OCI-LY7 (cell line): ENCODE measurements at regions not wholly inside any gene's neighbourhood (a gene's known extent, or its start where the extent isn't known, plus 50 kb on each side); places are given as distances from the start of the nearest gene placed in this dataset.

Experiments
- BruUV-seq: library from RNA; stranded (reverse); fragments of 400-500 nt; replicated peaks from 2 replicates; lab custom pipeline; 2021; lab: Mats Ljungman, UMichigan
- CTCF ChIA-PET: fragments of 300-600 bp; sonication (Branson Sonifier 250); formaldehyde crosslinking; loops from one replicate; lab custom pipeline; 2022; ENCODE audit warnings: antibody characterized with exemption; ENCODE audit not compliant: unreplicated experiment; lab: Charles Lee
- POLR2A ChIA-PET: fragments of 300-600 bp; sonication (Branson Sonifier 250); formaldehyde crosslinking; loops from one replicate; lab custom pipeline; 2022; ENCODE audit warnings: antibody characterized with exemption; lab: Charles Lee
- DNase-seq: peaks from one replicate; pipeline ENCODE4 v3.0.0-alpha.2; 2015; ENCODE audit warnings: low spot score
- H2AFZ ChIP-seq: fragments of 200-600 bp; sonication (generic), shearing (Covaris generic); 2 replicates; pipeline ENCODE4 v1.6.1; 2014; ENCODE audit warnings: mild to moderate bottlenecking, antibody characterized with exemption, low read length, moderate library complexity
- H3K27ac ChIP-seq: fragments of 200-600 bp; sonication (generic); 2 replicates; pipeline ENCODE4 v1.5.1; 2014; ENCODE audit warnings: mixed run types, low read depth, mild to moderate bottlenecking, moderate library complexity, low read length, inconsistent platforms; ENCODE audit not compliant: poor library complexity, severe bottlenecking
- H3K36me3 ChIP-seq: fragments of 200-600 bp; sonication (generic); 2 replicates; pipeline ENCODE4 v1.6.1; 2014; ENCODE audit warnings: mild to moderate bottlenecking, antibody characterized with exemption, low read length, moderate library complexity, mixed read lengths; ENCODE audit not compliant: insufficient read depth
- H3K4me1 ChIP-seq: fragments of 200-600 bp; sonication (generic); 2 replicates; pipeline ENCODE4 v1.5.1; 2014; ENCODE audit warnings: mild to moderate bottlenecking, low read length; ENCODE audit not compliant: insufficient read depth, poor library complexity, severe bottlenecking
- H3K4me2 ChIP-seq: fragments of 200-600 bp; sonication (generic); 2 replicates; pipeline ENCODE4 v1.6.1; 2014; ENCODE audit warnings: mild to moderate bottlenecking, low read length
- H3K4me3 ChIP-seq: fragments of 200-600 bp; sonication (generic); 2 replicates; pipeline ENCODE4 v1.5.1; 2014; ENCODE audit warnings: mild to moderate bottlenecking, low read depth, low read length; ENCODE audit not compliant: poor library complexity, severe bottlenecking
- H3K79me2 ChIP-seq: fragments of 200-600 bp; sonication (generic); 2 replicates; pipeline ENCODE4 v1.6.1; 2016; ENCODE audit warnings: low read depth, mild to moderate bottlenecking, low read length, moderate library complexity, mixed read lengths; ENCODE audit not compliant: insufficient read depth
- H3K9me2 ChIP-seq: fragments of 200-600 bp; sonication (generic); 2 replicates; pipeline ENCODE4 v1.6.1; 2016; ENCODE audit warnings: mild to moderate bottlenecking, low read length, mixed read lengths; ENCODE audit not compliant: insufficient read depth
- H3K9me3 ChIP-seq: fragments of 200-600 bp; sonication (generic); 2 replicates; pipeline ENCODE4 v1.6.1; 2014; ENCODE audit warnings: mild to moderate bottlenecking, mixed run types, low read length, mixed read lengths
- H4K20me1 ChIP-seq: fragments of 200-600 bp; sonication (generic); 2 replicates; pipeline ENCODE4 v1.6.1; 2014; ENCODE audit warnings: mild to moderate bottlenecking, antibody characterized with exemption, low read length, moderate library complexity, mixed read lengths; ENCODE audit not compliant: insufficient read depth
- CTCF ChIP-seq: fragments of 200-600 bp; sonication (generic); conservative IDR thresholded peaks from 2 replicates; pipeline ENCODE4 v1.5.1; 2014; ENCODE audit warnings: mild to moderate bottlenecking, antibody characterized with exemption, low read length, moderate library complexity, mixed read lengths
- EZH2phosphoT487 ChIP-seq: fragments of 200-600 bp; sonication (generic); IDR thresholded peaks from 2 replicates; pipeline ENCODE4 v1.6.1; 2018; ENCODE audit warnings: low read depth, borderline replicate concordance, mild to moderate bottlenecking, mixed run types, antibody characterized with exemption, low read length, moderate library complexity, mixed read lengths
- intact Hi-C: fragments of 100-400 bp; cut with micrococcal nuclease; formaldehyde crosslinking; loops from one replicate; pipeline ENCODE4 v1.10.0; 2022; ENCODE audit not compliant: unreplicated experiment

- POLR2A ChIA-PET: no interaction called here
- Histone ChIP-seq H3K27ac (no peak overlapping the region), H3K9me3 (no peaks in the 10 kb centered on the region), H3K9me2 (no peaks in the 10 kb centered on the region), H3K4me1 (no peaks in the 10 kb centered on the region), H3K4me3 (no peak overlapping the region), H3K36me3 (no peaks in the 10 kb centered on the region), H3K79me2 (no peaks in the 10 kb centered on the region), H4K20me1 (no peaks in the 10 kb centered on the region), H2AFZ (no peak overlapping the region), H3K4me2 (no peak overlapping the region)
- intact Hi-C loops: no loop called here
- no TSS peak for BruUV-seq
- DNase-seq: no peak
- CTCF ChIA-PET: no interaction called here
- TF ChIP-seq CTCF (no peak), EZH2phosphoT487 (no peak)
These were observed 118.1 kb upstream of the ARHGAP20 start for GRCh38 chr11:110830344-110830743.

GRCh38 chr11:110829873-110830272, 117.6 kb upstream of the ARHGAP20 start:
- no TSS peak for BruUV-seq
- TF ChIP-seq CTCF (no peak), EZH2phosphoT487 (no peak)
- no peak overlapping the region for H3K4me2 ChIP-seq
- no peak overlapping the region for H3K27ac ChIP-seq
- CTCF ChIA-PET: no interaction called here
- no peaks in the 10 kb centered on the region for H3K9me2 ChIP-seq
- no peaks in the 10 kb centered on the region for H3K79me2 ChIP-seq
- H4K20me1 ChIP-seq: no peaks in the 10 kb centered on the region
- H3K4me1 ChIP-seq: no peaks in the 10 kb centered on the region
- intact Hi-C loops: no loop called here
- no peak overlapping the region for H3K4me3 ChIP-seq
- H3K9me3 ChIP-seq: no peaks in the 10 kb centered on the region
- no peaks in the 10 kb centered on the region for H3K36me3 ChIP-seq
- DNase-seq: no peak
- POLR2A ChIA-PET: no interaction called here
- H2AFZ ChIP-seq: no peak overlapping the region

GRCh38 chr11:110828086-110828485, 115.8 kb upstream of the ARHGAP20 start:
- Histone ChIP-seq H3K79me2 (no peaks in the 10 kb centered on the region), H4K20me1 (no peaks in the 10 kb centered on the region), H2AFZ (no peak overlapping the region), H3K27ac (no peak overlapping the region), H3K4me3 (no peak overlapping the region), H3K9me2 (no peaks in the 10 kb centered on the region), H3K4me2 (no peak overlapping the region), H3K4me1 (no peaks in the 10 kb centered on the region), H3K9me3 (no peaks in the 10 kb centered on the region), H3K36me3 (no peaks in the 10 kb centered on the region)
- DNase-seq: no peak
- ChIA-PET CTCF (no interaction called here), POLR2A (interaction anchor here (0.6 to 0.7 kb wide), 3 partner anchors 37 to 99 kb away, joined by 3 read pairs; no protein-coding TSS in a partner anchor)
- no TSS peak for BruUV-seq
- intact Hi-C loops: no loop called here
- no peak for TF ChIP-seq EZH2phosphoT487
- TF ChIP-seq CTCF: no peak
